GM12892 (cell line): ENCODE measurements at regions not wholly inside any gene's neighbourhood (a gene's known extent, or its start where the extent isn't known, plus 50 kb on each side); places are given as distances from the start of the nearest gene placed in this dataset.

Source experiments
- POLR2A ChIP-seq: IDR thresholded peaks from 2 replicates; pipeline ENCODE4 v1.6.1; 2011; ENCODE audit warnings: low read depth, low read length, control low read depth
- POLR2AphosphoS5 ChIP-seq: IDR thresholded peaks from 2 replicates; pipeline ENCODE4 v1.6.1; 2011; ENCODE audit warnings: low read depth, low read length, control low read depth
- TAF1 ChIP-seq: IDR thresholded peaks from 2 replicates; pipeline ENCODE4 v1.6.1; 2011; ENCODE audit warnings: low read depth, mild to moderate bottlenecking, control low read depth, low read length, borderline replicate concordance

DNA sequence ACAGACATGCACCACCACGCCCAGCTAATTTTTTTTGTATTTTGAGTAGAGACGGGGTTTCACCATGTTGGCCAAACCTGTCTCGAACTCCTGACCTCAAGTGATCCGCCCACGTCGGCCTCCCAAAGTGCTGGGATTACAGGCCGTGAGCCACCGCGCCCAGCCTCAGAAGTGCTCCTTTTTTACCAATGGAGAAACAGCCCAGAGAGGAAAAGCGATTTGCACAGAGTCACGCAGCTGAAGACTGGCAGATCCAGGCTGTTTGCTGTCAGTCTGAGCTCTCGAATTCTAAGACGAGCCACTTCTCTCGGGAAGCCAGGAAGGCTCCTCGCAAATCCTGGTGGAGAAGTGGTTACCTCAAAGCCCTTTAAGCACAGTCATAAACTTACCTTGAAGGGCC lies 57.4 kb upstream of the SDK1 start:
- TF ChIP-seq POLR2A (no peak), TAF1 (no peak), POLR2AphosphoS5 (no peak)
